ENCODE measurements at regions not wholly inside any gene's neighbourhood (a gene's known extent, or its start where the extent isn't known, plus 50 kb on each side); places are given as distances from the start of the nearest gene placed in this dataset.

DNA sequence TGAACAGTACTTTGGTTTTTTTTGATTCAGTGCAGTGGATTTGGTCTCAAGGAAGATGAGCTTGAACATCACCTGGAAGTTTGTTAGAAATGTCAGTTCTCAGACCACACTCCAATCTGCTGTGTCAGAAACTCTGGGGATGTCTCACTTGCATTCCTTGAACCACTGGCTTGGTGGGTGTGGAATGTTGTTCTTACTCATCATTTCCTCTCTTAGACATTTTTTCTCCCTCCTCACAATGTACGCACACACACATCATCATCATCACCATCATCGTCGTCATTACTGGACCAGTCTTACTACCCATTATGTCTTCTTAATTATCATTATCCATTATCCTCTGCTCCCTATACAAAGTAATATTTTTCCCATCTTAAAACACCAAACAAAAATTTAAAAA lies 91.9 kb upstream of the KCNK2 start:
- Histone ChIP-seq H3K4me2 (ENCODE audit: insufficient read depth in 1 of 2, low read depth in 2 of 2, low read length in 2 of 2) (no peak overlapping the region), H3K9ac (replicated peaks in 1 of 4; ENCODE audit: extremely low read depth in 1 of 4, low read depth in 3 of 4, low read length in 3 of 4) (no peak overlapping the region)
- no peak for FAIRE-seq

More for the DNA sequence above, 91.9 kb upstream of the KCNK2 start:
- Histone ChIP-seq H3K23me2 (ENCODE audit: low read depth, low read length) (no peaks in the 10 kb centered on the region; the same call in 1 of the 2 replicates), H2BK15ac (ENCODE audit: low read length) (no peak overlapping the region), H4K8ac (ENCODE audit: extremely low read depth, insufficient read depth, low read length) (no peak overlapping the region), H2BK5ac (ENCODE audit: low read depth, low read length) (no peak overlapping the region), H3K36me3 (ENCODE audit: control insufficient read depth in 2 of 4, insufficient read depth in 4 of 4, low read length in 3 of 4) (no peaks in the 10 kb centered on the region), H3K23ac (ENCODE audit: insufficient read length) (no peak overlapping the region), H4K91ac (replicated peaks; ENCODE audit: insufficient read length, low read length) (no peak overlapping the region), H3K4me1 (replicated peaks in 1 of 4; ENCODE audit: control insufficient read depth in 3 of 4, insufficient read depth in 4 of 4, low read length in 3 of 4) (peaks cover 0 to 3% (median under 1%) of the 10 kb centered on the region in 4 experiments; a peak in 1 of 7 replicates), H2BK12ac (ENCODE audit: low read depth, low read length) (no peak overlapping the region), H3K79me2 (ENCODE audit: control insufficient read depth in 1 of 2, insufficient read depth in 2 of 2, low read length in 2 of 2) (no peaks in the 10 kb centered on the region), H3K14ac (ENCODE audit: insufficient read length) (no peak overlapping the region), H3K18ac (ENCODE audit: extremely low read depth, low read length) (no peak overlapping the region), H3K4ac (replicated peaks; ENCODE audit: insufficient read length, low read depth, low read length) (no peak overlapping the region), H4K20me1 (replicated peaks in 1 of 2; ENCODE audit: control insufficient read depth in 1 of 2, insufficient read depth in 2 of 2, low read length in 2 of 2) (no peaks in the 10 kb centered on the region), H3K9me3 (ENCODE audit: insufficient read depth in 2 of 2, low read depth in 1 of 2, low read length in 1 of 2) (no peaks in the 10 kb centered on the region), H3K56ac (replicated peaks; ENCODE audit: insufficient read length, low read depth, low read length) (no peak overlapping the region), H3K27ac (ENCODE audit: low read depth, low read length) (no peak overlapping the region), H3K27me3 (replicated peaks in 1 of 4; ENCODE audit: control insufficient read depth in 3 of 4, extremely low read depth in 1 of 4, insufficient read depth in 3 of 4, low read length in 3 of 4) (no peaks in the 10 kb centered on the region), H3K79me1 (ENCODE audit: low read depth, low read length) (no peaks in the 10 kb centered on the region), H2AK5ac (ENCODE audit: low read depth, low read length) (no peak overlapping the region), H2AFZ (ENCODE audit: low read length) (no peak overlapping the region), H4K5ac (ENCODE audit: insufficient read length, low read depth, low read length) (no peak overlapping the region), H2BK20ac (ENCODE audit: low read length) (no peak overlapping the region), H2BK120ac (replicated peaks; ENCODE audit: low read depth, low read length) (no peak overlapping the region), H3K4me3 (ENCODE audit: extremely low read depth in 1 of 4, insufficient read depth in 2 of 4, low read depth in 3 of 4, low read length in 4 of 4) (no peak overlapping the region)
- WGBS, 2 experiments (ENCODE audit: extremely low coverage in 1 of 2, insufficient coverage in 1 of 2, insufficient read length in 1 of 2, insufficient replicate concordance in 2 of 2, low coverage in 1 of 2, low lambda C conversion rate in 2 of 2, missing lambda C conversion rate in 1 of 2) = 95 to 100% methylated on average over 2 to 3 of the region's 3 CpGs
- CTCF ChIA-PET (ENCODE audit: partially characterized antibody) = no interaction called here
- no peak for TF ChIP-seq CBX5 (IDR thresholded peaks at IDR 0.05; ENCODE audit: low read depth, low read length)
- TF ChIP-seq YY1 (IDR thresholded peaks at IDR 0.05; ENCODE audit: low read depth, low read length) = no peak
- no peak for TF ChIP-seq MAFK (IDR thresholded peaks at IDR 0.05; ENCODE audit: low read depth, low read length)
- no peak for TF ChIP-seq JUN (IDR thresholded peaks at IDR 0.05; ENCODE audit: low read depth, low read length)
- POLR2A ChIA-PET (ENCODE audit: partially characterized antibody) = no interaction called here
- DNase-seq (ENCODE audit: low read depth in 1 of 2, low spot score in 2 of 2) = no peak
